Thoracic aorta (tissue), 2 donors: ENCODE measurements at regions not wholly inside any gene's neighbourhood (a gene's known extent, or its start where the extent isn't known, plus 50 kb on each side); places are given as distances from the start of the nearest gene placed in this dataset.

ENCODE experiments used
- ATAC-seq: fragments of 150-250 bp; one replicate; pipeline ENCODE4 v1.8.0; 2017; ENCODE audit warnings: low read depth; ENCODE audit not compliant: insufficient number of reproducible peaks, low FRiP score
- DNase-seq: peaks from one replicate; pipeline ENCODE4 v3.0.0-alpha.2; 2020; ENCODE audit warnings: low spot score
- H3K27ac ChIP-seq, 2 donors: fragments of 200-600 bp; sonication (generic); 1 replicate in 1 of 2; 2 replicates in 1 of 2; pipeline ENCODE4 v1.5.1; 2016; ENCODE audit warnings: mild to moderate bottlenecking in 2 of 2, moderate library complexity in 2 of 2
- H3K27me3 ChIP-seq: fragments of 200-600 bp; sonication (generic); replicated peaks from 2 replicates; pipeline ENCODE4 v1.6.0; 2016; ENCODE audit warnings: mild to moderate bottlenecking; ENCODE audit not compliant: insufficient read depth
- H3K36me3 ChIP-seq: fragments of 200-600 bp; sonication (generic); one replicate; pipeline ENCODE4 v1.5.1; 2016
- H3K4me1 ChIP-seq, 2 donors: fragments of 200-600 bp; sonication (generic); 1 replicate in 1 of 2; 2 replicates in 1 of 2; pipeline versions ENCODE4 v1.5.1 to v1.6.0; 2016; ENCODE audit warnings: low read depth in 2 of 2, mild to moderate bottlenecking in 1 of 2; ENCODE audit not compliant: control insufficient read depth in 1 of 2
- H3K4me3 ChIP-seq: fragments of 200-600 bp; sonication (generic); 2 replicates; pipeline ENCODE4 v1.5.1; 2016; ENCODE audit warnings: mild to moderate bottlenecking
- H3K9me3 ChIP-seq: fragments of 200-600 bp; sonication (generic); 2 replicates; pipeline ENCODE4 v1.5.1; 2016
- CTCF ChIP-seq: fragments of 200-600 bp; sonication (generic); IDR thresholded peaks from one replicate; pipeline ENCODE4 v1.5.1; 2019; ENCODE audit warnings: antibody characterized with exemption

DNA sequence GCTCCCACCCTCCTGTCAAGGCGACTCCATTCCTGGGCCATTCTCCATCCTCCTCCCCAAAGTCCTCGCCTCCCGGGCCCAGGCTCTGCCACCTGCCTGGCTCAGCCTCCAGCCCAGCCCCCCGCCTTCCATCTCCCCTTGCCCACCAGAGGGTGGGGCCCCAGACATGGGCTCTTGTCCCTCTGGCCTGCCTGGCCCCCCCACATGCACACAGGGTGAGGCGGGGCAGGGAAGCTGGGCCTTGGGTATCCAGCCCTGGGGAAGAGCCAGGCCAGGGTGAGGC, 95.2 kb downstream of the YTHDF1 start:
- TF ChIP-seq CTCF: no peak
- ATAC-seq (no peak), DNase-seq (no peak)
- Histone ChIP-seq H3K27me3 (no peaks in the 10 kb centered on the region), H3K36me3 (no peaks in the 10 kb centered on the region), H3K4me3 (no peak overlapping the region), H3K4me1 (no peaks in the 10 kb centered on the region), H3K9me3 (no peaks in the 10 kb centered on the region), H3K27ac (no peak overlapping the region)

DNA sequence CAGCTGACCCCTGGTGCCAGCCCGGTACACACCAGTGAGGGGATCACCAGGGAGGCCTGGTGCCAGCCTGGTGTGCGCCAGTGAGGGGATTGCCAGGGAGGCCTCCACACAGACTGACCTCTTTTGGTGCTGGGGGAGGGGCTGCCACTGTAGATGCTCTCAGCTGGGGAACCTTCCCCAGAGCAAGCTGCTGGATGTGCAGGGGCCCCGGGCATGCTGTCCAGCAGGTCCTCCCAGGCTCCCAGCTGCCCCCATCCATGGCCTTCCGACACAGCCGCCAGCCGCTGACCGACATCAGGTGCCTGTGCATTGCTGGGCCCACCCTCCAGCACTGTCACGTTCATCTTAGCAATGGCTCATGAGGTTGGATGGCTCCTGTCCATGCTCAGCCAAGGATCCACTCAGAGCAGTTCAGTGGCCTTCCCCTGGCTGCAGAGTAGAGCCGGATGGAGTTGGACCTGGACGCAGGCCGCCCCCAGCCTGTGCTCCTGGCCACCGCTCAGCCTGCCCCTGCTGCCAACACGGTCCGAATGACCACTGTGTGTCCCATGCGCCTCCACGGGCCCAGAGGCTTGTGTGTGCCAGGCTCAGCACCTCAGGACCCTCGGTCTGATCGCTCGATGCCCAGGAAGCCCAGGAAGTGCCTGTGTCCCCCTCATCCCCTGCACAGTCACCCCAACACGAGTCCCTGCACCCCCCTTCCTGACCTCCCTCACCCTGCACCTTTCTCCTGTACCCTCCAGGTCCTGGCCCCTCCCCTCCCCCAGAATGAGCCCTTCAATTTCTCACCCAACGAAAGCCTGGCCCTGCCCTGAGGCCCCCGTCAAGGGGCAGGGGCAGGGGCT, 95.7 kb downstream of the YTHDF1 start:
- H3K9me3 ChIP-seq: no peaks in the 10 kb centered on the region
- no peak for DNase-seq
- TF ChIP-seq CTCF: no peak

DNA sequence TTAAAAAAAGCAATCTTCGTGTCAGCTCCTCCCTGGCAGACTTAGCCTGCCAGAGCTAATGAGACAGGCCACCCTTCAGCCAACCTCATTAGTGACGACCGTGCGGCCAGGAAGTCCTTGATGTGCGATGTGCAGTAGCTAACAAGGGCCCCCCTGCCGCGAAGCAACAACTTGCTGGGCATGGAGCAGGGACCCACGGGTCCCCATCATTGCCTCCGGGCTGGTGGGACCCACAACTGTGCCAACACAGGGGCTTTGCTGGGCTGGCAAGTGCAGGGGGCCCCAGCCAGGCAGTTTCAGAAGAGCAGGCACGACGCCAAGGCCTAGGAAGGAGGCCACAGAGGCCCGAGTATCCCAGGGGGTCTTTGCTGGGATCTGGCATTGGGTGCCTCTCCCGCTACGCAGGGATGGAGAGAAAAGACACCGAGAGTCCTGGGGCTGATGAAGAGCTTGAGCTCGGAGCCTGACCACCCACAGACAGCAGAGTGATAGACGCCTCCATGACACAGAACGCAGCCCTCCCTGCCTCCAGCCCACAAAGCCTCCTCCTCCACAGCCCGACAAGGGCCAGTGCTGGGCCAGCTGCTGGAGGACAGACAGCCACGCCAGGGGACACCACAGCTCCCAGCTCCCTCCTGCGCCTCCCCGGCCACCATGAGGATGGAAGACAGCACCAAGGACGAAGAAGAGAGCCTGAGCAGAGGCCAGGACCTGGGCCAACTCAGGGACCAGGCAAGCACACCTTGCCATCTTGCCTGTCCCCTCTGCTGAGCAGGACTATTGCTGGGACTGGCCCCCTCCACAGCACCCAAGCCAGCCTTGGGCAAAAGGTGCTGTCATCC, 96.6 kb downstream of the YTHDF1 start:
- no peaks in the 10 kb centered on the region for H3K9me3 ChIP-seq
- H3K27ac ChIP-seq: no peak overlapping the region
- TF ChIP-seq CTCF: no peak
- DNase-seq: no peak
- H3K4me1 ChIP-seq: no peaks in the 10 kb centered on the region
- no peaks in the 10 kb centered on the region for H3K36me3 ChIP-seq
- no peak overlapping the region for H3K4me3 ChIP-seq
- H3K27me3 ChIP-seq: no peaks in the 10 kb centered on the region
- no peak for ATAC-seq

More for the DNA sequence above, 95.7 kb downstream of the YTHDF1 start:
- H3K36me3 ChIP-seq: no peaks in the 10 kb centered on the region
- H3K4me3 ChIP-seq: no peak overlapping the region
- no peaks in the 10 kb centered on the region for H3K27me3 ChIP-seq
- no peak for ATAC-seq
- no peaks in the 10 kb centered on the region for H3K4me1 ChIP-seq
- no peak overlapping the region for H3K27ac ChIP-seq

DNA sequence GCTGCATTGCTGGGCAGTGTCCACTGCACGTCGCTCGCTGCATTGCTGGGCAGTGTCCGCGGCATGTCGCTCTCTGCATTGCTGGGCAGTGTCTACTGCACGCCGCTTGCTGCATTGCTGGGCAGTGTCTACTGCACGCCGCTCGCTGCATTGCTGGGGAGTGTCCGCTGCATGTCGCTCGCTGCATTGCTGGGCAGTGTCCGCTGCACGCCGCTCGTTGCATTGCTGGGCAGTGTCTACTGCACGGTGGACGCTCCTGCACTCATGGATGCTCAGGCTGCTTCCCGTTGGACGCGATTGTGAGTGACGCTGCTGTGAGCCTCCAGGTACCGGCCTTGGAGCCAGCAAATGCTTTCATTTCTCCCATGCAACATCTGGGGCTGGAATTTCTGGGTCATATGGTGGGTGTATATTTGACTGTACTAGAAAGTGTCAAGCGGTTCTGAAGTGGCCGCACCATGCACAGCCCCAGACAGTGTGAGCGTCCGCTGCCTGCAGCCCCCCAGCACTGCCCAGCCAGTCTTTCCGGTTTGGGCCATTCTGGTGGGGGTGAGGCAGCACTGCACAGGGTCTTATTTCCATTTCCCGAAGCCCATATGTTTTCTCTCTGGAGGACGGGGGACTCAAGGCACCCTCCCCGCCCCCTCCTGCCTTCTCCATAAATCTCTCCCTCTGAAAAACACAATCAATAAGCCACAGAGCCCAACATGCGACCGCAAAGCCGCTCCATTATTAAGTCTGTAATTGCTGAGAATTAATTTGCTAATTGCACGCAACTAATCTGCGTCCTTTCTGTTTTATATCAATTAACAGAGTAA, 97.4 kb downstream of the YTHDF1 start:
- Histone ChIP-seq H3K4me3 (no peak overlapping the region), H3K9me3 (no peaks in the 10 kb centered on the region), H3K36me3 (no peaks in the 10 kb centered on the region), H3K4me1 (no peaks in the 10 kb centered on the region), H3K27ac (no peak overlapping the region), H3K27me3 (no peaks in the 10 kb centered on the region)
- no peak for ATAC-seq
- no peak for DNase-seq
- no peak for TF ChIP-seq CTCF
